Activated T-cell treated with anti-CD3 and anti-CD28 coated beads, Interleukin-2, amount 50 U/mL, for 72 hours (primary cell): ENCODE measurements at regions not wholly inside any gene's neighbourhood (a gene's known extent, or its start where the extent isn't known, plus 50 kb on each side); places are given as distances from the start of the nearest gene placed in this dataset.
A peak's percentile ranks its signal among the peaks of the same experiment; 100 is the strongest.
"Not testable (repeated sequence)": the region's sequence is repeated elsewhere in the genome, so short reads cannot be mapped to it uniquely, and the experiment has no call there.

Source experiments
- ATAC-seq, 2 donors: fragments of 150-1000 bp; cut with Tn5 transposase; replicated peaks in 1 of 2; 2 replicates each; pipeline ENCODE4 v1.10.0; 2021; ENCODE audit warnings: moderate library complexity in 2 of 2, mild to moderate bottlenecking in 1 of 2
- DNase-seq, 2 donors: peaks; one replicate each; pipeline ENCODE4 v3.0.0; 2021 to 2022; ENCODE audit warnings: mixed read lengths in 1 of 2
- H3K27ac Mint-ChIP-seq: one replicate; pipeline ENCODE4 v1.8.0; 2022; ENCODE audit warnings: mild to moderate bottlenecking, moderate library complexity, mixed read lengths
- H3K27me3 Mint-ChIP-seq: one replicate; pipeline ENCODE4 v1.8.0; 2022; ENCODE audit warnings: low read depth, mixed read lengths
- H3K36me3 Mint-ChIP-seq, 2 donors: one replicate each; pipeline ENCODE4 v1.8.0; 2022; ENCODE audit warnings: mixed read lengths in 2 of 2, mild to moderate bottlenecking in 1 of 2; ENCODE audit not compliant: insufficient read depth in 2 of 2
- H3K4me1 Mint-ChIP-seq: one replicate; pipeline ENCODE4 v1.8.0; 2022; ENCODE audit warnings: low read depth, mixed read lengths
- H3K4me3 Mint-ChIP-seq, 2 donors: one replicate each; pipeline ENCODE4 v1.8.0; 2022; ENCODE audit warnings: mild to moderate bottlenecking in 2 of 2, mixed read lengths in 2 of 2, moderate library complexity in 2 of 2
- H3K9me3 Mint-ChIP-seq, 2 donors: one replicate each; pipeline ENCODE4 v1.8.0; 2022; ENCODE audit warnings: mixed read lengths in 2 of 2

GRCh38 chr17:20873688-20874328, 169.0 kb downstream of the USP22 start:
- DNase-seq, ATAC-seq, H3K4me3 Mint-ChIP-seq, H3K27ac Mint-ChIP-seq, H3K4me1 Mint-ChIP-seq, H3K36me3 Mint-ChIP-seq, H3K9me3 Mint-ChIP-seq: not testable (repeated sequence)
- H3K27me3 Mint-ChIP-seq, result peaks cover 18% of the 10 kb centered on the region

- not testable (repeated sequence) for H3K9me3 Mint-ChIP-seq, H3K4me1 Mint-ChIP-seq, H3K27ac Mint-ChIP-seq, H3K36me3 Mint-ChIP-seq, H3K4me3 Mint-ChIP-seq, DNase-seq, ATAC-seq
- H3K27me3 Mint-ChIP-seq, result peaks cover 28% of the 10 kb centered on the region
Observed at GRCh38 chr17:20877384-20877783, 165.4 kb downstream of the USP22 start.

- no peak for ATAC-seq
- Mint-ChIP-seq H3K9me3 (no peaks in the 10 kb centered on the region), H3K27me3 (peaks cover 17% of the 10 kb centered on the region), H3K27ac (no peak overlapping the region), H3K4me3 (no peak overlapping the region), H3K36me3 (no peaks in the 10 kb centered on the region), H3K4me1 (no peaks in the 10 kb centered on the region)
- no peak for DNase-seq
Observed at GRCh38 chr17:20890338-20890737, 152.5 kb downstream of the USP22 start.

- not testable (repeated sequence) for H3K27ac Mint-ChIP-seq, ATAC-seq, H3K4me1 Mint-ChIP-seq, H3K36me3 Mint-ChIP-seq, DNase-seq, H3K27me3 Mint-ChIP-seq, H3K9me3 Mint-ChIP-seq
- H3K4me3 Mint-ChIP-seq, result peak overlapping the region in 1 of 2 donors; percentile 71
Observed at GRCh38 chr17:20895426-20895825, 147.4 kb downstream of the USP22 start.

- ATAC-seq, result peak in 1 of 2 donors; percentile 93
- H3K27ac Mint-ChIP-seq, result no peak overlapping the region
- no peaks in the 10 kb centered on the region for H3K9me3 Mint-ChIP-seq
- peak overlapping the region in 1 of 2 donors; percentile 71 for H3K4me3 Mint-ChIP-seq
- no peaks in the 10 kb centered on the region for H3K36me3 Mint-ChIP-seq
- DNase-seq, result peak; percentile 2 to 71
- H3K27me3 Mint-ChIP-seq, result peaks cover 7% of the 10 kb centered on the region
- peaks cover 7% of the 10 kb centered on the region for H3K4me1 Mint-ChIP-seq
Observed at GRCh38 chr17:20896153-20896649, 146.6 kb downstream of the USP22 start.

- not testable (repeated sequence) for DNase-seq, H3K36me3 Mint-ChIP-seq, H3K27ac Mint-ChIP-seq, ATAC-seq, H3K4me3 Mint-ChIP-seq, H3K4me1 Mint-ChIP-seq, H3K9me3 Mint-ChIP-seq
- peaks cover 25% of the 10 kb centered on the region for H3K27me3 Mint-ChIP-seq
Observed at GRCh38 chr17:20898726-20899125, 144.1 kb downstream of the USP22 start.

- H3K4me1 Mint-ChIP-seq, H3K9me3 Mint-ChIP-seq, H3K27ac Mint-ChIP-seq, DNase-seq, H3K36me3 Mint-ChIP-seq, H3K4me3 Mint-ChIP-seq, ATAC-seq: not testable (repeated sequence)
- H3K27me3 Mint-ChIP-seq, result peaks cover 42% of the 10 kb centered on the region
Observed at GRCh38 chr17:20902496-20902895, 140.3 kb downstream of the USP22 start.

- H3K36me3 Mint-ChIP-seq, H3K9me3 Mint-ChIP-seq, H3K27ac Mint-ChIP-seq, H3K4me1 Mint-ChIP-seq, H3K4me3 Mint-ChIP-seq, ATAC-seq, DNase-seq: not testable (repeated sequence)
- H3K27me3 Mint-ChIP-seq, result peaks cover 43% of the 10 kb centered on the region
Observed at GRCh38 chr17:20903549-20903948, 139.3 kb downstream of the USP22 start.

GRCh38 chr17:20908313-20909267, 134.2 kb downstream of the USP22 start:
- DNase-seq, result peak; percentile 76 to 86
- peak overlapping the region; percentile 84 to 85 for H3K4me3 Mint-ChIP-seq
- H3K9me3 Mint-ChIP-seq, result no peaks in the 10 kb centered on the region
- H3K27me3 Mint-ChIP-seq, result peaks cover 26% of the 10 kb centered on the region
- ATAC-seq, result peak; percentile 100
- H3K36me3 Mint-ChIP-seq, result no peaks in the 10 kb centered on the region
- peaks cover 15% of the 10 kb centered on the region for H3K4me1 Mint-ChIP-seq
- H3K27ac Mint-ChIP-seq, result peak overlapping the region; percentile 75

- ATAC-seq (no peak), DNase-seq (no peak)
- Mint-ChIP-seq H3K4me3 (no peak overlapping the region), H3K27ac (no peak overlapping the region), H3K9me3 (no peaks in the 10 kb centered on the region), H3K36me3 (no peaks in the 10 kb centered on the region), H3K4me1 (peaks cover 5% of the 10 kb centered on the region), H3K27me3 (peaks cover 12% of the 10 kb centered on the region)
Observed at GRCh38 chr17:20914658-20915057, 128.2 kb downstream of the USP22 start.

- H3K4me3 Mint-ChIP-seq, result no peak overlapping the region
- peaks cover 5% of the 10 kb centered on the region for H3K4me1 Mint-ChIP-seq
- DNase-seq (no peak), ATAC-seq (no peak)
- H3K27ac Mint-ChIP-seq, result no peak overlapping the region
- H3K9me3 Mint-ChIP-seq, result no peaks in the 10 kb centered on the region
- no peaks in the 10 kb centered on the region for H3K36me3 Mint-ChIP-seq
- peaks cover 20% of the 10 kb centered on the region for H3K27me3 Mint-ChIP-seq
Observed at GRCh38 chr17:20916383-20916782, 126.4 kb downstream of the USP22 start.

GRCh38 chr17:20917610-20918306, 125.1 kb downstream of the USP22 start:
- H3K27me3 Mint-ChIP-seq, result peaks cover 20% of the 10 kb centered on the region
- H3K4me3 Mint-ChIP-seq, H3K27ac Mint-ChIP-seq, H3K9me3 Mint-ChIP-seq, DNase-seq, H3K36me3 Mint-ChIP-seq, ATAC-seq, H3K4me1 Mint-ChIP-seq: not testable (repeated sequence)
